GM12874 (cell line): ENCODE measurements at regions not wholly inside any gene's neighbourhood (a gene's known extent, or its start where the extent isn't known, plus 50 kb on each side); places are given as distances from the start of the nearest gene placed in this dataset.

ENCODE experiments used
- TF ChIP-seq, protein P1 (sequence below): IDR thresholded peaks from 2 replicates; pipeline ENCODE4 v1.5.1; 2011; ENCODE audit warnings: low read depth, mild to moderate bottlenecking, control low read depth, low read length, moderate library complexity; ENCODE audit not compliant: insufficient read depth

DNA sequence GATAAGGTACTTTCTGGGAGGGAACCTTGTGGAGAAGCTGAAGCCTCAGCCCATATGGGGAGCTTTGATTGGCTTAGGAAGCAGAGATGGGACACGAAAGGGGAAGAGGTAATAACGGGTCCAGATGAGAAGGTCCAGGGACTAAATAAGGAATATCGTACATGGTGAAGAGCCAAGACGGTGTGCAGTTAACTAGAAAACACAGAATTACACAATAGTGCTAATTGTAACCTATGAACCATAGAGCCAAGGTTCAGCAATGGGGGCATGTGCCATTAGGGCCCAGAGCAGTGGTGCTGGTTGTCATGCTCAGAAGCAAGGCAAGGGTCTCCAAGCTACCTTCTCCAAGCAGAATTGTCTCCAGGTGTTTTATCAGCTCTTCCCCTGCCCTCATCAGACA lies 106.1 kb downstream of the IRS2 start:
- TF ChIP-seq, protein P1, sequence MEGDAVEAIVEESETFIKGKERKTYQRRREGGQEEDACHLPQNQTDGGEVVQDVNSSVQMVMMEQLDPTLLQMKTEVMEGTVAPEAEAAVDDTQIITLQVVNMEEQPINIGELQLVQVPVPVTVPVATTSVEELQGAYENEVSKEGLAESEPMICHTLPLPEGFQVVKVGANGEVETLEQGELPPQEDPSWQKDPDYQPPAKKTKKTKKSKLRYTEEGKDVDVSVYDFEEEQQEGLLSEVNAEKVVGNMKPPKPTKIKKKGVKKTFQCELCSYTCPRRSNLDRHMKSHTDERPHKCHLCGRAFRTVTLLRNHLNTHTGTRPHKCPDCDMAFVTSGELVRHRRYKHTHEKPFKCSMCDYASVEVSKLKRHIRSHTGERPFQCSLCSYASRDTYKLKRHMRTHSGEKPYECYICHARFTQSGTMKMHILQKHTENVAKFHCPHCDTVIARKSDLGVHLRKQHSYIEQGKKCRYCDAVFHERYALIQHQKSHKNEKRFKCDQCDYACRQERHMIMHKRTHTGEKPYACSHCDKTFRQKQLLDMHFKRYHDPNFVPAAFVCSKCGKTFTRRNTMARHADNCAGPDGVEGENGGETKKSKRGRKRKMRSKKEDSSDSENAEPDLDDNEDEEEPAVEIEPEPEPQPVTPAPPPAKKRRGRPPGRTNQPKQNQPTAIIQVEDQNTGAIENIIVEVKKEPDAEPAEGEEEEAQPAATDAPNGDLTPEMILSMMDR, result no peak

GRCh38 chr13:109678459-109678858 lies 107.9 kb downstream of the IRS2 start:
- TF ChIP-seq, protein P1, result no peak

- TF ChIP-seq, protein P1, result no peak
Measured at GRCh38 chr13:109677206-109677605, 109.2 kb downstream of the IRS2 start.

DNA sequence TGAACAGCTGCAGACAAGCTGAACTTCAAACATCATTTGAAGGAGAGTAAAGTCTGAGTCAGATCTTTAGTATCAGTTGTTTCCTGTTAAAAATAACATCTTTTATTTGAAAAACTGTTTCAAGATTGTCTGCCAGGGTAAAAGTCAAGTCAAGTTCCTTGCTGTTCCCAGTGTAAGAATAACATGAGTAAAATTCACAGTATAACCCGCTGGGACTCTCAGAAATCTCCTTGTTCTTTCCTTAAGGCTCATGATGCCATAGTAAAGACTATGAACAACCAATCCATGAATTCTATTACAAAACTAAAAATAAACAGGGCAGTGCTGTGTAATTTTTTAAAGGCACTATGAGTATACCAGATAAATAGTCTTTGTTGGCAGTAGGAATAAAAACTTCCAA lies 112.9 kb downstream of the IRS2 start:
- TF ChIP-seq, protein P1, result no peak

- TF ChIP-seq, protein P1, result no peak
Measured at GRCh38 chr13:109672545-109672944, 113.8 kb downstream of the IRS2 start.

DNA sequence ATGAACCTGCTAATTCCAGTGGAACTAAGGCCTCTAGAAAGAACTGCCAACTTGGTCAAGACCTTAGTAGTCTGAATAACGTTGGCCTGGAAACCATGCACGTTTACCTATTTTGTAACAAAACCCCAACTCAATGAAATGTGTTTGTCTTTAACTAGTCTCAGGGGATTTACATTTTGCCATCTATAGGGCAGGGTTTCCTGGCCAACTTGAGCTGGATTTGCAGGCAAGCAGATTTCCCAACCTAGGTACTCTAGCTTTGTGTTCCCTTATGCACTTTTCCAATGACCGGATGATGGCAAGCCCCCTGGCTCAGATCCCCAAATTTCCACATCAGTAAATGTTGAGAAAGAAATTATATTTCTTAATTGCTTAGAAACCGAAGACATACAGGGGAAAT lies 114.5 kb downstream of the IRS2 start:
- TF ChIP-seq, protein P1, result no peak

DNA sequence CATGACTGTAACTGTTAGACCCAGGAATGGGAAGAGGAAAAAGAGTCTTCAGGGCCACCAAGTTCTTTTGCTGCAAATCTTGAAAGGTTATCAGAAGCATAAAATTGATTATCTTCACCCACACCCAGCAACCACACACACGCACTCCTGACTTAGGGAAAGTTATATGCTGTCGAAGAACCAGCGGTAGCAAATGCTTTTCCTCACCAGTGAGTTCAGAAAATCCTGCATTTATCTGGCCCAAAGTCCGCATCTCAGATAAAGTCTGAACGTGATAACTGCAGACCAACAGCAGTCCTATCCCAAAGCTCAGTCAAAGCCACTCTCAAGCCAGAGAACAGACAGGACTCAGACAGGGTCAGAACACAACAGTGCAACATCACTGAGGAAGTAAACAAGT lies 115.6 kb downstream of the IRS2 start:
- TF ChIP-seq, protein P1, result no peak

DNA sequence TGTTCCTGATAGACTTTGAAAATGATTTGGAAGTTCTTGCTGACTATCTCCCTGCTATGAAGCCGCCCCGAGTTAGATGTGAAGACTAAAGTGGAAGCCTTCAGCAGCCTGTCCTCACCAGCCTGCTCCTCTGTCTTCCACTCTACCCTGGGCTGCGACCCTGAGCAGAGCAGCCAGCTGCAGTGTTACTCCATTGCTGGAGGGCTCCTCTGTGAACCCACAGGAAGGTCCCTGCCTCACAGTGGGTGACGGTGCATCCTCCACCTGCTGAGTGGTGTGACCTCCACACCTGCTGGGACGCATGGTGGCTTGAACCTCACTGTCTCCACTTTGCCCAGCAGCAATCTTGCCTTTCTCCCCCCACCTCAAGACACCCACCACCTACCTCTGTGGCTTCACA lies 116.4 kb downstream of the IRS2 start:
- TF ChIP-seq, protein P1, result no peak
